ENCODE measurements at regions not wholly inside any gene's neighbourhood (a gene's known extent, or its start where the extent isn't known, plus 50 kb on each side); places are given as distances from the start of the nearest gene placed in this dataset.

DNA sequence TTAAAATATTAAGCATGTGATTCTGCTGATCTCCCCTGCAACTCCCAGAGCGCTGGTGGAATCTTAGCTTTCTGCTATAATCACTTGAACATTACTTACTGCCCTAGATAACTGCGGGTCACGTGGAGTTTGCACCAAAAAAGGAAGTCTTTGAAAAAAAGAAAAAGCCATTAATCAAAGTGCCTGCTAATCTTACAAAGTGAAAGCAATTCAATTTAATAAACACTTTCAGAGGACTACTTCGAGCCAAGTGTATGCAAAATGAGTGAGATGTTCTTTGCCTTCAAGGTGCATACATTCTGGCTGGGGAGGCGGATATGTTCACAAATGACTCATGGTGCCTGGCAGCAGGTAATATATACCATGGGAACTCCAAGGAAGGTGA lies 109.9 kb upstream of the GAP43 start:
- no peak for TF ChIP-seq ZNF598 (CRISPR knock-in tag; IDR thresholded peaks at IDR 0.05; ENCODE audit: borderline replicate concordance)
- no peak for TF ChIP-seq MEIS2 (CRISPR knock-in tag; IDR thresholded peaks at IDR 0.05)
- no peak for TF ChIP-seq YEATS4 (CRISPR knock-in tag; IDR thresholded peaks at IDR 0.05; ENCODE audit: borderline replicate concordance)
- no peak for DNase-seq (ENCODE audit: low spot score)
- H3K4me3 ChIP-seq (replicated peaks in 1 of 3; ENCODE audit: insufficient read depth in 1 of 3, low read depth in 2 of 3, low read length in 3 of 3): no peak overlapping the region
- no peaks in the 10 kb centered on the region for H3K36me3 ChIP-seq (replicated peaks in 1 of 2; ENCODE audit: control insufficient read depth in 1 of 2, insufficient read depth in 2 of 2, low read length in 2 of 2)
- H3K27me3 ChIP-seq (ENCODE audit: control insufficient read depth in 1 of 2, insufficient read depth in 2 of 2, low read length in 2 of 2): 0 out of 5 replicates have a peak, but pooled peaks cover 0 to 5% of the 10 kb centered on the region in 2 experiments
- H4K20me1 ChIP-seq (ENCODE audit: insufficient read depth, low read length): no peaks in the 10 kb centered on the region
- 0 out of 2 replicates have a peak, but pooled peaks cover 5% of the 10 kb centered on the region for H3K4me1 ChIP-seq (ENCODE audit: insufficient read depth, low read length)
- no peaks in the 10 kb centered on the region for H3K9me3 ChIP-seq (ENCODE audit: low read length)
- ATAC-seq: no peak
- no peak overlapping the region for H3K4me2 ChIP-seq (ENCODE audit: low read depth, low read length)
- in situ Hi-C loops (cut with HindIII; ENCODE audit: extremely low pct_ligation_motif_present, low pct_unique_long_range_greater_than_20kb) (no loop called here), intact Hi-C loops (cut with micrococcal nuclease; ENCODE audit: unreplicated experiment) (no loop called here)
- H3K27ac ChIP-seq (ENCODE audit: extremely low read length, insufficient read depth, low read length): no peak overlapping the region
- no peaks in the 10 kb centered on the region for H3K79me2 ChIP-seq (ENCODE audit: insufficient read depth, low read length)
- H3K9ac ChIP-seq (ENCODE audit: insufficient read depth, low read depth, low read length): no peak overlapping the region
- no peak for FAIRE-seq
- ChIA-PET POLR2A (no interaction called here), CTCF (ENCODE audit: low intra/inter-chr PET ratio, low total read pairs) (no interaction called here)
- no peak overlapping the region for H2AFZ ChIP-seq (ENCODE audit: low read length)
- BruUV-seq (replicated peaks): no TSS peak
- 24% methylated on average over 5 of the region's 5 CpGs for WGBS (ENCODE audit: low lambda C conversion rate)

DNA sequence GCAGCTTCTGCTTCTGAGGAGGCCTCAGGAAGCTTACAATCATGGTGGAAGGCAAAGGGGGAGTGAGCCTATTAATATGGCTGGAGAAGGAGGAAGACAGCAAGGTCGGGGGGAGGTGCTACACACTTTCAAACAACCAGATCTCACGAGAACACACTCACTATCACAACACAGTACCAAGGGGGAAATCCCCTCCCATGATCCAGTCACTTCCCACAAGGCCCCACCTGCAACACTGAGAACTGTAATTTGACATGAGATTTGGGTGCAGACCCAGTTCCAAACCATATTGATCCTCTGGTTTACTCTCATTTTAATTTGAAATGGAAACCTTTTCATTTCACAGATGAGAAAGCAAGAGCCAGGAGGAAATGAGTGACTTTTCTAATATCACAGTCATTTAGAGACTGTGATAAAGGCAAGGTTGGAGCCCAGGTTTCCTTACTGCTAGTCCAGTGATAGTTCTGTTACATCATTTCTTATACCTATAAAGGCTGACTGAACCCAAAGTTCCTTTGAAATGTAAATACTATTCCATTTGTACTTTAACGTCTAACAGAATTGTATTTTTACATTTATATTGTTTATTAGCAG lies 105.8 kb upstream of the GAP43 start:
- intact Hi-C loops (cut with micrococcal nuclease; ENCODE audit: unreplicated experiment): no loop called here

More for the DNA sequence above, 105.8 kb upstream of the GAP43 start:
- WGBS (ENCODE audit: low lambda C conversion rate): 0% methylated on average over 3 of the region's 3 CpGs
- ChIA-PET CTCF (ENCODE audit: low intra/inter-chr PET ratio, low total read pairs) (no interaction called here), POLR2A (no interaction called here)
- BruUV-seq (replicated peaks): no TSS peak
- H3K9me3 ChIP-seq (ENCODE audit: low read length): no peaks in the 10 kb centered on the region
- H4K20me1 ChIP-seq (ENCODE audit: insufficient read depth, low read length): no peaks in the 10 kb centered on the region
- no peak for DNase-seq (ENCODE audit: low spot score)
- H3K36me3 ChIP-seq (replicated peaks in 1 of 2; ENCODE audit: control insufficient read depth in 1 of 2, insufficient read depth in 2 of 2, low read length in 2 of 2): no peaks in the 10 kb centered on the region
- no peak overlapping the region for H3K9ac ChIP-seq (ENCODE audit: insufficient read depth, low read depth, low read length)
- no peak for TF ChIP-seq ZNF614 (CRISPR knock-in tag; IDR thresholded peaks at IDR 0.05; ENCODE audit: borderline replicate concordance)
- TF ChIP-seq ZNF619 (CRISPR knock-in tag; IDR thresholded peaks at IDR 0.05): no peak
- no peak for TF ChIP-seq GZF1 (CRISPR knock-in tag; IDR thresholded peaks at IDR 0.05)
- no peak for TF ChIP-seq TBP (CRISPR knock-in tag; IDR thresholded peaks at IDR 0.05)
- no peak for TF ChIP-seq ZNF781 (CRISPR knock-in tag; IDR thresholded peaks at IDR 0.05; ENCODE audit: borderline replicate concordance, not compliant biosample characterization)
- no peak for TF ChIP-seq ZNF33A (CRISPR knock-in tag; IDR thresholded peaks at IDR 0.05; ENCODE audit: borderline replicate concordance)
- no peak for TF ChIP-seq AGO1 (IDR thresholded peaks at IDR 0.05; ENCODE audit: low read depth, low read length, poor library complexity, severe bottlenecking)
- no peak for TF ChIP-seq SP4 (CRISPR knock-in tag; IDR thresholded peaks at IDR 0.05)
- TF ChIP-seq ZZZ3 (CRISPR knock-in tag; IDR thresholded peaks at IDR 0.05; ENCODE audit: borderline replicate concordance): no peak
- no peaks in the 10 kb centered on the region for H3K79me2 ChIP-seq (ENCODE audit: insufficient read depth, low read length)
- H3K4me3 ChIP-seq (replicated peaks in 1 of 3; ENCODE audit: insufficient read depth in 1 of 3, low read depth in 2 of 3, low read length in 3 of 3): no peak overlapping the region
- no peak overlapping the region for H3K27ac ChIP-seq (ENCODE audit: extremely low read length, insufficient read depth, low read length)
- no peak for ATAC-seq
- FAIRE-seq: no peak
- H3K4me1 ChIP-seq (ENCODE audit: insufficient read depth, low read length): 0 out of 2 replicates have a peak, but pooled peaks cover 5% of the 10 kb centered on the region
- H3K4me2 ChIP-seq (ENCODE audit: low read depth, low read length): no peak overlapping the region
- H3K27me3 ChIP-seq (ENCODE audit: control insufficient read depth in 1 of 2, insufficient read depth in 2 of 2, low read length in 2 of 2): peaks cover 0 to 5% of the 10 kb centered on the region in 2 experiments; a peak in 1 of 5 replicates
- no peak overlapping the region for H2AFZ ChIP-seq (ENCODE audit: low read length)
- in situ Hi-C loops (cut with HindIII; ENCODE audit: extremely low pct_ligation_motif_present, low pct_unique_long_range_greater_than_20kb): no loop called here

All from HepG2 (cell line).